Mesendoderm (in vitro differentiated cells): ENCODE measurements at regions not wholly inside any gene's neighbourhood (a gene's known extent, or its start where the extent isn't known, plus 50 kb on each side); places are given as distances from the start of the nearest gene placed in this dataset.
"Not testable (repeated sequence)": the region's sequence is repeated elsewhere in the genome, so short reads cannot be mapped to it uniquely, and the experiment has no call there.

Experiments
- DNase-seq: peaks from one replicate; pipeline ENCODE4 v3.0.0; 2013
- H2AK5ac ChIP-seq: 2 replicates; pipeline ENCODE4 v1.6.1; 2013; ENCODE audit warnings: low read length, inconsistent platforms
- H2BK120ac ChIP-seq: 2 replicates; pipeline ENCODE4 v1.6.1; 2013; ENCODE audit warnings: low read depth, mild to moderate bottlenecking, low read length, moderate library complexity, mixed read lengths
- H2BK15ac ChIP-seq: replicated peaks from 2 replicates; pipeline ENCODE4 v1.6.1; 2013; ENCODE audit warnings: low read depth, mild to moderate bottlenecking, moderate library complexity
- H2BK5ac ChIP-seq: 2 replicates; pipeline ENCODE4 v1.6.1; 2013; ENCODE audit warnings: low read length, inconsistent platforms
- H3K18ac ChIP-seq: 2 replicates; pipeline ENCODE4 v1.6.1; 2013; ENCODE audit warnings: mild to moderate bottlenecking, low read length, mixed read lengths
- H3K23ac ChIP-seq: one replicate; pipeline ENCODE4 v1.6.1; 2013; ENCODE audit warnings: low read length
- H3K27ac ChIP-seq: 2 replicates; pipeline ENCODE4 v1.5.1; 2013; ENCODE audit warnings: low read depth, mild to moderate bottlenecking, inconsistent platforms, low read length, moderate library complexity
- H3K27me3 ChIP-seq: 2 replicates; pipeline ENCODE4 v1.6.1; 2013; ENCODE audit warnings: low read length, control low read depth, mild to moderate bottlenecking, inconsistent platforms; ENCODE audit not compliant: insufficient read depth, poor library complexity
- H3K36me3 ChIP-seq: 2 replicates; pipeline ENCODE4 v1.6.1; 2013; ENCODE audit warnings: low read length, inconsistent platforms; ENCODE audit not compliant: control insufficient read depth, insufficient read depth
- H3K4ac ChIP-seq: one replicate; pipeline ENCODE4 v1.6.1; 2013; ENCODE audit warnings: low read depth, mild to moderate bottlenecking, low read length, moderate library complexity
- H3K4me1 ChIP-seq: 2 replicates; pipeline ENCODE4 v1.6.1; 2013; ENCODE audit warnings: low read depth, low read length, inconsistent platforms; ENCODE audit not compliant: control insufficient read depth
- H3K4me2 ChIP-seq: 2 replicates; pipeline ENCODE4 v1.6.1; 2013; ENCODE audit warnings: low read length
- H3K4me3 ChIP-seq: 2 replicates; pipeline ENCODE4 v1.5.1; 2013; ENCODE audit warnings: mild to moderate bottlenecking, low read length
- H3K56ac ChIP-seq: one replicate; pipeline ENCODE4 v1.6.1; 2013; ENCODE audit warnings: low read length
- H3K79me1 ChIP-seq: 2 replicates; pipeline ENCODE4 v1.6.1; 2013; ENCODE audit warnings: low read length, inconsistent platforms
- H3K79me2 ChIP-seq: 2 replicates; pipeline ENCODE4 v1.6.1; 2013; ENCODE audit warnings: mild to moderate bottlenecking, low read length; ENCODE audit not compliant: control insufficient read depth, insufficient read depth
- H3K9ac ChIP-seq: 2 replicates; pipeline ENCODE4 v1.6.1; 2013; ENCODE audit warnings: low read length, inconsistent platforms
- H4K5ac ChIP-seq: one replicate; pipeline ENCODE4 v1.6.1; 2013; ENCODE audit warnings: low read length
- H4K8ac ChIP-seq: one replicate; pipeline ENCODE4 v1.6.1; 2013; ENCODE audit warnings: low read depth, mild to moderate bottlenecking, control low read depth, low read length, moderate library complexity
- WGBS: extraction: QIAGEN DNeasy Blood & Tissue Kit; methylation state at CpG from one replicate; pipeline ENCODE4 v1.1.7; 2013; ENCODE audit warnings: low lambda C conversion rate, missing lambda C conversion rate; ENCODE audit not compliant: insufficient coverage; ENCODE audit errors: extremely low coverage; 5-methylcytosine and 5-hydroxymethylcytosine counted together

DNA sequence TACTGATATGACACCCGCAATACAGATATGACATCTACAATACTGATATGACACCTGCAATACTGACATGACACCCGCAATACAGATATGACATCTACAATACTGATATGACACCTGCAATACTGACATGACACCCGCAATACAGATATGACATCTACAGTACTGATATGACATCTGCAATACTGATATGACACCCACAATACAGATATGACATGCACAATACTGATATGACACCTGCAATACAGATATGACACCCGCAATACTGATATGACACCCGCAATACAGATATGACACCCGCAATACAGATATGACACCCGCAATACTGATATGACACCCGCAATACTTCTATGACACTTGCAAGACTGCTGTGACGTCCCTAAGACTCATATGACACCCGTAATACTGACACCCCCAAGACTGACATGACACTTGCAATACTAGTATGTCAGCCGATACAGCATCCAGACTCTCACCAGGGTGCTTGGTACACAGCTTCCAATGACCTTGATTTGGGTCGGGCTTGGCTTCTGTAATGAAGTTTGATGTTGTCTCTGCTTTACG is 114.1 kb downstream of the MRPL57 start:
- no CpG with 5 or more reads among the region's 13 CpGs for WGBS
- not testable (repeated sequence) for H4K8ac ChIP-seq

DNA sequence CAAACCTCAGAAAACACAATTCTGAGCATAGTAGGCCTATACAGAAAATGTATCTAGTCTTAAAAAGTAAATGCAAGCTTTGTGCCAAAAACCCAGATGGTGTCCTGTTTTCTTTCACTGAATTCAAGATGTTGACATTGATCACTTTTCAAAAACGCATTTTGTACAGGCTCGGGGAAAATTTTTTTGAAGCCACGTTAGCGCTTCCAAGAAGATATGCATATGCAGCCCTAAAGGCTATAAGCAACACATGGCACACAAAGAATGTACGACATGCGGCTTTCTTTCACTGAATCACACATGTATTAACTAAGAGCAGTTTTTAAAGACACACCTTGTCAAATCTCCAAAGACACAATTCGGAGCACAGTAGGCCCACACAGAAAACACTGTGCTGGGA is 115.4 kb downstream of the MRPL57 start:
- Histone ChIP-seq H3K4me1 (no peaks in the 10 kb centered on the region), H3K4ac (no peak overlapping the region), H4K5ac (no peak overlapping the region), H2AK5ac (no peak overlapping the region), H4K8ac (no peak overlapping the region), H2BK120ac (no peak overlapping the region), H3K79me1 (no peaks in the 10 kb centered on the region), H3K23ac (no peak overlapping the region), H3K27me3 (no peaks in the 10 kb centered on the region), H3K36me3 (no peaks in the 10 kb centered on the region), H3K18ac (no peak overlapping the region), H3K27ac (no peak overlapping the region), H3K4me2 (no peak overlapping the region), H2BK15ac (no peak overlapping the region), H3K79me2 (no peaks in the 10 kb centered on the region), H2BK5ac (no peak overlapping the region), H3K4me3 (no peak overlapping the region), H3K56ac (no peak overlapping the region), H3K9ac (no peak overlapping the region)
- no CpG with 5 or more reads among the region's 7 CpGs for WGBS
- DNase-seq, result no peak

More for the DNA sequence above, 114.1 kb downstream of the MRPL57 start:
- not testable (repeated sequence) for H3K27ac ChIP-seq, DNase-seq, H2BK120ac ChIP-seq, H2BK5ac ChIP-seq, H3K79me2 ChIP-seq, H3K4ac ChIP-seq, H3K4me2 ChIP-seq, H3K4me3 ChIP-seq, H3K79me1 ChIP-seq, H3K9ac ChIP-seq, H3K56ac ChIP-seq, H3K23ac ChIP-seq, H3K4me1 ChIP-seq, H3K18ac ChIP-seq, H4K5ac ChIP-seq, H3K27me3 ChIP-seq, H2BK15ac ChIP-seq, H2AK5ac ChIP-seq, H3K36me3 ChIP-seq

DNA sequence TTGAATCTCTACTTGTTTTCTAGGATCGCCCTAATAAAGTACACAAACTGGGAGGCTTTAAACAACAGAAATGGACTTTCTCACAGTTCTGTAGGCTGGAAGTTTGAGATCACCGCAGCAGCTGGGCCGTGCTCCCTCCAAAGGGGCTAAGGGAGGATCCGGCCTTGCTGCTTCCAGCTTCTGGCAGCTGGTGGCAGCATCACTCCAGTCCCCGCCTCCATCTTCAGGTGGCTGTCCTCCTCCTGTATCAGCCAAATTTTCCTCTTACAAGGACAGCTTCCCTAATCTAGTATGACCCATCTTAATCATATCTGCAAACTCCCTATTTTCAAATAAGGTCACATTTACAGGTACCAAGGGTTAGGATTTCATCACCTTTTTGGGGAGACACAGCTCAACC is 120.5 kb downstream of the MRPL57 start:
- not testable (repeated sequence) for H3K79me1 ChIP-seq, H4K8ac ChIP-seq, H3K27ac ChIP-seq, H3K56ac ChIP-seq, H3K18ac ChIP-seq, H4K5ac ChIP-seq, H3K4me3 ChIP-seq, H3K4me1 ChIP-seq, H3K27me3 ChIP-seq, H3K4me2 ChIP-seq, H2BK15ac ChIP-seq, H2BK5ac ChIP-seq, H2BK120ac ChIP-seq, H2AK5ac ChIP-seq, H3K9ac ChIP-seq, H3K4ac ChIP-seq, H3K79me2 ChIP-seq, H3K36me3 ChIP-seq, H3K23ac ChIP-seq
- DNase-seq, result peak; percentile 72
- WGBS, result no CpG with 5 or more reads among the region's 5 CpGs

DNA sequence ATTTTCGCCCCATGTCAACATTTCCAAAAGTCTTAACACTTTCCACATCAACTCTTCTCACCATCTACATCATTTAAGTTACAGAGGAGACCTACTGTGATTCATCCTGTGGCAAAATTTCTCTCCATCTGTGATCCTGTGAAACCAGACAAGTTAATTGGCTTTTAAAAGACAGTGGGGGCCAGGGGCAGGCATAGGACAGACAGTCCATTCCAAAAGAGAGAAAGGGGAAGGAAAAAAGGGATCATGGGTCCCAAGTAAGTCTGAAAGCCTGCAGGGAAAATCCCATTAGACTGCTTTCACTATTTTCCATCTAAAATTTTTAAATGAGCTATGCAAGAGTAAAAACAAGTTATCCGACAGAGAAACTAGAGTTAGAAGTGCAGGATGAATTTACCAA is 121.0 kb downstream of the MRPL57 start:
- Histone ChIP-seq H3K4me3 (no peak overlapping the region), H3K79me1 (no peaks in the 10 kb centered on the region)

DNA sequence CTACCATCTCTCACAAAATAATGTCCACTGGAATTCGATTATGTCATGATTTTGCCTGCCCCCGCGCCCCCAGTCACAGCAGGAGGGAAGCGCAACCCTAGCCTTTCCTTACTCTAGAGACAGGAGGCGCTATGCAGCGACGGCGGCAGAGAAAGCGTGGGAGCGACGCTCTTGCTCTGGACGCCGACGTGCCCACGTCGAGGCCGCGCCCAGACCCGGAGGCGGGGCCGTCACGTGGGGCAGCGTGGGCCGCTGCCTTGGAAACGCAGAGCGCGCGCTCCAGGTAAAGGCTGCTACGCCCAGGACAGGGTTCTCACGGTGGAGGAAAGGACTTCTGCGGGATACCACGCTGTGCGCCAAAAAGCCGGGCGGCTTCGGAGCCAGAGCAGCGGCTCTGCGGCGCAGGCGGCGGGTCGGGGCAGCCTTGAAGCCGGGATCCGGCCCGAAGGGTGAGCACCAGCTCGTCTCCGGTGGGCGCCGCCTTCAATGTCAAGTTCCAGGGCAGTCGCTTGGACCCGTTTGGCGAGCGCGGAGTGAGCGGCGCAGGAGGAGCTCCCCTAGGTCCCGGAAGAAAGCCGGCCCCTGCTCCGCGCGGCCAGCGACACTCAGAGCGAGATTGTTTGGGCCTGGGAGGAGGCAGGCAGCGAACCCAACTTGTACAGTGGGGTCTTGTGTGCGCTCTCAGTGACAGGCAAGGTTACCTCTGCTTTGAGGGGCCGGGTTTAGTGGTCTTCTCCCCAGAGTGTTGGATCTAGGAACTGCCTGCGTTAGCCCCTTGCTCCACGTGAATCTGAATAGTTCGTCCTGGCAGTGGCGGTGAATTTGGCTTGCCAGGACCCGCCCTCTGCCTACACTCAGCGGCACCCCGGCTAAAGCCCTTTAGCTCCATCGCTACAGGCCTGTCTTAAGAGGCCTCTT is 121.7 kb downstream of the MRPL57 start:
- Histone ChIP-seq H2BK15ac (no peak overlapping the region), H3K23ac (no peak overlapping the region), H4K8ac (no peak overlapping the region), H2AK5ac (no peak overlapping the region), H3K79me2 (no peaks in the 10 kb centered on the region), H3K79me1 (no peaks in the 10 kb centered on the region), H2BK5ac (no peak overlapping the region), H4K5ac (no peak overlapping the region), H3K4me3 (peak overlapping the region; percentile 54), H3K4me1 (peaks cover 2% of the 10 kb centered on the region), H3K9ac (peak overlapping the region; percentile 72), H3K4me2 (peak overlapping the region; percentile 64), H3K27me3 (no peaks in the 10 kb centered on the region), H3K36me3 (no peaks in the 10 kb centered on the region), H2BK120ac (no peak overlapping the region), H3K18ac (no peak overlapping the region), H3K27ac (no peak overlapping the region), H3K4ac (no peak overlapping the region), H3K56ac (peak overlapping the region; percentile 80)
- no CpG with 5 or more reads among the region's 74 CpGs for WGBS
- peak; percentile 95 for DNase-seq

More for the DNA sequence above, 121.0 kb downstream of the MRPL57 start:
- H3K27ac ChIP-seq, result no peak overlapping the region
- no peaks in the 10 kb centered on the region for H3K36me3 ChIP-seq
- H3K4ac ChIP-seq, result no peak overlapping the region
- no peak overlapping the region for H3K4me2 ChIP-seq
- no peak overlapping the region for H2BK5ac ChIP-seq
- H3K23ac ChIP-seq, result no peak overlapping the region
- H3K9ac ChIP-seq, result no peak overlapping the region
- no peak overlapping the region for H2BK15ac ChIP-seq
- peaks cover 2% of the 10 kb centered on the region for H3K4me1 ChIP-seq
- H4K8ac ChIP-seq, result no peak overlapping the region
- H3K27me3 ChIP-seq, result no peaks in the 10 kb centered on the region
- no peak overlapping the region for H2BK120ac ChIP-seq
- H3K79me2 ChIP-seq, result no peaks in the 10 kb centered on the region
- peak; percentile 14 for DNase-seq
- no peak overlapping the region for H3K18ac ChIP-seq
- WGBS, result no CpG with 5 or more reads among the region's 2 CpGs
- H3K56ac ChIP-seq, result no peak overlapping the region
- H4K5ac ChIP-seq, result no peak overlapping the region
- H2AK5ac ChIP-seq, result no peak overlapping the region
